Lung (tissue), 11 donors: ENCODE measurements at regions not wholly inside any gene's neighbourhood (a gene's known extent, or its start where the extent isn't known, plus 50 kb on each side); places are given as distances from the start of the nearest gene placed in this dataset.

Experiments used
- ATAC-seq: fragments of 200-7000 bp; cut with Tn5 transposase; one replicate; pipeline ENCODE4 v1.9.1; 2020; ENCODE audit warnings: moderate number of reproducible peaks; ENCODE audit not compliant: insufficient read depth, low FRiP score
- DNase-seq, 3 donors: peaks; one replicate each; pipeline ENCODE4 v3.0.0-alpha.2; 2013 to 2017
- H3K27ac ChIP-seq, 2 donors: one replicate each; pipeline ENCODE4 v1.5.1; 2013; ENCODE audit warnings: mild to moderate bottlenecking in 2 of 2, moderate library complexity in 2 of 2, control low read depth in 1 of 2, inconsistent platforms in 1 of 2, low read depth in 1 of 2, low read length in 1 of 2
- H3K27me3 ChIP-seq, 3 donors: one replicate each; pipeline ENCODE4 v1.5.1; 2013; ENCODE audit warnings: low read length in 2 of 3; ENCODE audit not compliant: control insufficient read depth in 3 of 3, insufficient read depth in 3 of 3
- H3K36me3 ChIP-seq, 4 donors: one replicate each; pipeline ENCODE4 v1.5.1; 2013; ENCODE audit warnings: low read length in 4 of 4, mild to moderate bottlenecking in 1 of 4, moderate library complexity in 1 of 4; ENCODE audit not compliant: control insufficient read depth in 4 of 4, insufficient read depth in 4 of 4
- H3K4me1 ChIP-seq, 5 donors: one replicate each; pipeline ENCODE4 v1.5.1; 2013; ENCODE audit warnings: low read length in 5 of 5, mild to moderate bottlenecking in 2 of 5, moderate library complexity in 1 of 5; ENCODE audit not compliant: control insufficient read depth in 5 of 5, insufficient read depth in 5 of 5
- H3K4me3 ChIP-seq: one replicate; pipeline ENCODE4 v1.5.1; 2013; ENCODE audit warnings: mild to moderate bottlenecking, control low read depth, moderate library complexity
- H3K9ac ChIP-seq, 2 donors: one replicate each; pipeline ENCODE4 v1.5.1; 2013; ENCODE audit warnings: low read length in 2 of 2, control low read depth in 1 of 2; ENCODE audit not compliant: insufficient read depth in 1 of 2
- H3K9me3 ChIP-seq, 4 donors: one replicate each; pipeline ENCODE4 v1.5.1; 2013; ENCODE audit warnings: low read length in 3 of 4, mild to moderate bottlenecking in 1 of 4, moderate library complexity in 1 of 4; ENCODE audit not compliant: control insufficient read depth in 4 of 4, insufficient read depth in 3 of 4
- WGBS, 2 donors: extraction: QIAGEN DNeasy Blood & Tissue Kit; methylation state at CpG; one replicate each; pipeline ENCODE4 v1.1.7; 2013; 5-methylcytosine and 5-hydroxymethylcytosine counted together
- TF ChIP-seq, protein P1 (sequence below): IDR thresholded peaks from 2 replicates; pipeline ENCODE4 v1.5.1; 2012; ENCODE audit warnings: mild to moderate bottlenecking; ENCODE audit errors: control extremely low read depth, extremely low read depth
- donor health status: control.
- donor health status: control.
- donor health status: Bipolar disorder and iron deficiency.
- donor health status: healthy.
- donor health status: DM: yes; HTN: yes; CAD: no.

DNA sequence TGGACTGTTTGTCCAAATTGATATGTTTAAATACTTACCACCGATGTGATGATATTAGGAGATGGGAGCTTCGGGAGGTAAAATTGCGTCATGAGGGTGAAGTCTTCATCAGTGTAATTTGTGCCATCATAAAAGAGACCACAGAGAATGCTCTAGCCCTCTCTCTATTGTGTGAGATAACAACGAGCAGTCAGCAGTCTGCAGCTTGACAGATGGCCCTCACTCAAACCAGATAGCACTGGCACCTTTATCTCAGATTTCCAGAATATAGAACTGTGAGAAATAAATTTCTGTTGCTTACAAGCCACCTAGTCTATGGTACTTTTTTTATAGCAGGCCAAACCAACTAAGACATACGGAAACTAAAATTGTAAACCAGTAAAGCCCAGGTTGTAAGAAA lies 1718.9 kb upstream of the MIR17HG start:
- Histone ChIP-seq H3K4me3 (no peak overlapping the region), H3K27ac (no peak overlapping the region), H3K9me3 (no peaks in the 10 kb centered on the region), H3K27me3 (no peaks in the 10 kb centered on the region), H3K9ac (no peak overlapping the region), H3K36me3 (no peaks in the 10 kb centered on the region), H3K4me1 (no peaks in the 10 kb centered on the region)
- no peak for ATAC-seq
- WGBS, 2 donors: 84 to 85% methylated on average over 5 of the region's 5 CpGs
- no peak for DNase-seq
- TF ChIP-seq, protein P1, sequence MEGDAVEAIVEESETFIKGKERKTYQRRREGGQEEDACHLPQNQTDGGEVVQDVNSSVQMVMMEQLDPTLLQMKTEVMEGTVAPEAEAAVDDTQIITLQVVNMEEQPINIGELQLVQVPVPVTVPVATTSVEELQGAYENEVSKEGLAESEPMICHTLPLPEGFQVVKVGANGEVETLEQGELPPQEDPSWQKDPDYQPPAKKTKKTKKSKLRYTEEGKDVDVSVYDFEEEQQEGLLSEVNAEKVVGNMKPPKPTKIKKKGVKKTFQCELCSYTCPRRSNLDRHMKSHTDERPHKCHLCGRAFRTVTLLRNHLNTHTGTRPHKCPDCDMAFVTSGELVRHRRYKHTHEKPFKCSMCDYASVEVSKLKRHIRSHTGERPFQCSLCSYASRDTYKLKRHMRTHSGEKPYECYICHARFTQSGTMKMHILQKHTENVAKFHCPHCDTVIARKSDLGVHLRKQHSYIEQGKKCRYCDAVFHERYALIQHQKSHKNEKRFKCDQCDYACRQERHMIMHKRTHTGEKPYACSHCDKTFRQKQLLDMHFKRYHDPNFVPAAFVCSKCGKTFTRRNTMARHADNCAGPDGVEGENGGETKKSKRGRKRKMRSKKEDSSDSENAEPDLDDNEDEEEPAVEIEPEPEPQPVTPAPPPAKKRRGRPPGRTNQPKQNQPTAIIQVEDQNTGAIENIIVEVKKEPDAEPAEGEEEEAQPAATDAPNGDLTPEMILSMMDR: no peak

DNA sequence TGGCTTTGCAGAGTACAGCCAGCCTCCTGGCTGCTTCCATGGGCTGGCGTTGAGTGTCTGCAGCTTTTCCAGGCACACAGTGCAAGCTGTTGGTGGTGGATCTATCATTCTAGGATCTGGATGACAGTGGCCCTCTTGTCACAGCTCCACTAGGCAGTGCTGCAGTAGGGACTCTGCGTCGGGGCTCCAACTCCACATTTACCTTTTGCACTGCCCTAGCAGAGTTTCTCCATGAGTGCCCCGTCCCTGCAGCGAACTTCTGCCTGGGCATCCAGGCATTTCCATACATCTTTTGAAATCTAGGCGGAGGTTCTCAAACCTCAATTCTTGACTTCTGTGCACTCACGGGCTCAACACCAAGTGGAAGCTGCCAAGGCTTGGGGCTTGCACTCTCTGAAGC lies 1697.3 kb upstream of the MIR17HG start:
- TF ChIP-seq, protein P1: no peak
- ATAC-seq (no peak), DNase-seq (no peak)
- WGBS, 2 donors: 94 to 95% methylated on average over 7 of the region's 7 CpGs
- Histone ChIP-seq H3K27me3 (no peaks in the 10 kb centered on the region), H3K36me3 (no peaks in the 10 kb centered on the region), H3K9ac (no peak overlapping the region), H3K9me3 (peaks cover 0 to 7% (median 2%) of the 10 kb centered on the region in 4 donors), H3K27ac (no peak overlapping the region), H3K4me1 (no peaks in the 10 kb centered on the region), H3K4me3 (no peak overlapping the region)

DNA sequence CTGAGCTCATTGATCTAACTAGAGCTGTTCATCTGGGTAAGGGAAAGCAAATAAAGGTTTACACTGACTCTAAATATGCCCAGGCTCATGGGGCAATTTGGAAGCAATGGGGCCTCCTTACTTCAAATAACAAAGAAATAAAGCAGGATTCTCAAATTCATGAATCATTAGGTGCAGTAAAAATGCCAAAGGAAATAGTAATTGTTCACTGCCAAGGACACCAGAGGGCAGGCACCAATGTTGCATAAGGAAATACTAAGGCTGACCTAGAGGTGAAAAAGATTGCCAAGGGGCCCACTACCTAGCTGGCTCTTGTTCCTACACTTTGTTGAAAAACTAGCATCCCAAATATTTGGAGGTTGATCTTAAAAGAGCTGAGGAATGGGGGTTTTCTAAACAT lies 1686.7 kb upstream of the MIR17HG start:
- Histone ChIP-seq H3K4me1 (no peaks in the 10 kb centered on the region), H3K9me3 (peaks cover 0 to 2% (median 0%) of the 10 kb centered on the region in 4 donors), H3K36me3 (no peaks in the 10 kb centered on the region), H3K27ac (no peak overlapping the region), H3K27me3 (no peaks in the 10 kb centered on the region), H3K9ac (no peak overlapping the region), H3K4me3 (no peak overlapping the region)
- ATAC-seq (no peak), DNase-seq (no peak)
- TF ChIP-seq, protein P1: no peak

DNA sequence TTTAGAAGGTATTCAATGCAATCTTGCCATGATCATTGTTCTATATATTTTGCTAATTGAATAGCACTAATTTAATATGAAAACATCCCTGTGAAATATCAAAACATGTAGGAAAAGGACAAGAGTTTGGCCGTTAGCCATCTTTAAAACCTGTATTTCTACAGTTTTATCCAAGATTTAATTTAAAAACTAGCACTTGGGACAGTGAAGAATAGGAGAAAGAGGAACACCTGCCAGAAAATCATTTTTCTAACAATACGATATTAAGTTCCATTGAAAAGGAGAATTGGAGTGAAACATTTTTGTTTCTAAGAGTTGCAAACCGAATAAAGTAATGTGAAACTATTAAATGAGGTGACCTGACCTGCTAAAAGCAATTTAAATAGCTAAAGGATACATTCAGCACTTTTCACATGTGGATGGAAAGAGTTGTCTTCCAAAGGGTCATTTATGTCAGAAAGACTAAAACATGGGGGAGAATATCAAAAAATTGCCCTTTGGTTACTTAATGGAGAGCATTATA lies 1673.6 kb upstream of the MIR17HG start:
- no peak for DNase-seq
- WGBS, 2 donors: 62 to 79% methylated on average over 3 of the region's 3 CpGs

More for the DNA sequence above, 1673.6 kb upstream of the MIR17HG start:
- TF ChIP-seq, protein P1: no peak
- Histone ChIP-seq H3K4me3 (no peak overlapping the region), H3K9me3 (peaks cover 0 to 1% (median 0%) of the 10 kb centered on the region in 4 donors), H3K4me1 (no peaks in the 10 kb centered on the region), H3K36me3 (no peaks in the 10 kb centered on the region), H3K27ac (no peak overlapping the region), H3K27me3 (no peaks in the 10 kb centered on the region), H3K9ac (no peak overlapping the region)
- ATAC-seq: no peak
